MCF 10A (cell line): ENCODE measurements at regions not wholly inside any gene's neighbourhood (a gene's known extent, or its start where the extent isn't known, plus 50 kb on each side); places are given as distances from the start of the nearest gene placed in this dataset.
"Not testable (repeated sequence)": the region's sequence is repeated elsewhere in the genome, so short reads cannot be mapped to it uniquely, and the experiment has no call there.

Source experiments
- BruUV-seq: library from RNA; stranded (reverse); fragments of 400-500 nt; replicated peaks from 2 replicates; lab custom pipeline; 2021; lab: Mats Ljungman, UMichigan
- CTCF ChIA-PET: fragments of 300-600 bp; sonication (Branson Sonifier 250); formaldehyde crosslinking; extraction: SDS; loops from one replicate; lab custom pipeline; 2021; ENCODE audit warnings: antibody characterized with exemption, inconsistent platforms; lab: Yijun Ruan, JAX
- POLR2A ChIA-PET: fragments of 300-600, 350-650 bp; sonication (Branson Sonifier 250); formaldehyde crosslinking; extraction: SDS; loops from one replicate; lab custom pipeline; 2020; ENCODE audit warnings: antibody characterized with exemption, inconsistent platforms; lab: Yijun Ruan, JAX
- DNase-seq: peaks from one replicate; pipeline ENCODE4 v3.0.0-alpha.2; 2018; ENCODE audit not compliant: unreplicated experiment
- H3K27ac Mint-ChIP-seq: one replicate; pipeline ENCODE4 v1.8.0; 2022; ENCODE audit warnings: mild to moderate bottlenecking, low read depth, mixed read lengths; ENCODE audit not compliant: unreplicated experiment
- H3K27me3 Mint-ChIP-seq: one replicate; pipeline ENCODE4 v1.8.0; 2022; ENCODE audit warnings: mixed read lengths; ENCODE audit not compliant: insufficient read depth, unreplicated experiment
- H3K36me3 Mint-ChIP-seq: one replicate; pipeline ENCODE4 v1.8.0; 2022; ENCODE audit warnings: mild to moderate bottlenecking, moderate library complexity, mixed read lengths; ENCODE audit not compliant: insufficient read depth, unreplicated experiment
- H3K4me1 Mint-ChIP-seq: one replicate; pipeline ENCODE4 v1.8.0; 2022; ENCODE audit warnings: mixed read lengths; ENCODE audit not compliant: insufficient read depth, unreplicated experiment
- H3K4me3 Mint-ChIP-seq: one replicate; pipeline ENCODE4 v1.8.0; 2022; ENCODE audit warnings: mild to moderate bottlenecking, moderate library complexity, mixed read lengths; ENCODE audit not compliant: unreplicated experiment
- H3K9me3 Mint-ChIP-seq: one replicate; pipeline ENCODE4 v1.8.0; 2022; ENCODE audit warnings: mixed read lengths; ENCODE audit not compliant: unreplicated experiment
- CTCF ChIP-seq: fragments of 200-600 bp; IDR thresholded peaks from one replicate; pipeline ENCODE4 v1.8.0; 2022; ENCODE audit warnings: antibody characterized with exemption, mild to moderate bottlenecking; ENCODE audit not compliant: unreplicated experiment
- intact Hi-C: fragments of 100-400 bp; cut with micrococcal nuclease; formaldehyde crosslinking; loops from 2 replicates; pipeline ENCODE4 v1.14.1; 2022

GRCh38 chr7:9031386-9031785 lies 598.0 kb downstream of the NXPH1 start:
- no peak for DNase-seq
- POLR2A ChIA-PET: no interaction called here
- intact Hi-C loops: loop anchor here (5.0 kb wide), 1 partner anchor 34 kb away; no protein-coding TSS in a partner anchor
- Mint-ChIP-seq H3K4me1 (no peaks in the 10 kb centered on the region), H3K27ac (no peak overlapping the region), H3K4me3 (no peak overlapping the region), H3K36me3 (no peaks in the 10 kb centered on the region), H3K27me3 (peaks cover 82% of the 10 kb centered on the region), H3K9me3 (no peaks in the 10 kb centered on the region)
- no TSS peak for BruUV-seq
- TF ChIP-seq CTCF: no peak
- CTCF ChIA-PET: interaction anchor here (0.8 kb wide), 1 partner anchor 19 kb away, joined by 3 read pairs; no protein-coding TSS in a partner anchor

- H3K36me3 Mint-ChIP-seq: no peaks in the 10 kb centered on the region
- ChIA-PET CTCF (no interaction called here), POLR2A (interaction anchor here (0.6 kb wide), 1 partner anchor 25 kb away, joined by 3 read pairs; no protein-coding TSS in a partner anchor)
- intact Hi-C loops: no loop called here
- DNase-seq: no peak
- H3K27me3 Mint-ChIP-seq: peaks cover 78% of the 10 kb centered on the region
- no TSS peak for BruUV-seq
- no peak for TF ChIP-seq CTCF
- no peak overlapping the region for H3K27ac Mint-ChIP-seq
- H3K4me1 Mint-ChIP-seq: no peaks in the 10 kb centered on the region
- H3K9me3 Mint-ChIP-seq: no peaks in the 10 kb centered on the region
- no peak overlapping the region for H3K4me3 Mint-ChIP-seq
Measured at GRCh38 chr7:9036080-9036479, 602.7 kb downstream of the NXPH1 start.

DNA sequence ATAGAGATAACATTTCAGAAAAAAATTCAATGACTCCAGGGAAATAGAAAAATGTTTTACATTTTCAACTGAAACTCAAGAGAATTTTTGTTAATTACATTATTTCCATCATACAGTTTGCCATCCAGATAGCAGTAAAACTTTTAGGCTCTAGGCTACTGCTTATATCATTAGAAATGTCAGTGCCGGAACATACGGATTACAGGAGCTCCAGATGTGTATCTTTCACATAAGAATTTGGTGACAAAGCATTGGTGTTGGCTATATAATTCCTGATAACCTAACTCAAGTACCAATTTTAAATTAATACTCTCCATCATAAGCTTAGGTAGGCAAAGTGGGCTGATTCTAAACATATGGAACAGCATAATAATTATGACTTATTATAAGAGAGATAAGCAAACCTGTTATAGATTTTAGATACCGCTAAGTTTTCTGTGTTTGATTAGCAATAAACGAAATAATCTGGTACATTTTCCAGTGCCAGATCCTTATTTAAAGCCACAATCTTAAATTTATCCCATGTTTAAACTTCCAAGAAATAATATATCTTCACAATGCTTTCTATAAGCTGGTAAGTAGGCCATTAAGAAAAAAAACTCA lies 637.9 kb downstream of the NXPH1 start:
- TF ChIP-seq CTCF: no peak
- peaks cover 94% of the 10 kb centered on the region for H3K27me3 Mint-ChIP-seq
- no peaks in the 10 kb centered on the region for H3K36me3 Mint-ChIP-seq
- H3K9me3 Mint-ChIP-seq: no peaks in the 10 kb centered on the region
- CTCF ChIA-PET: interaction anchor here (0.6 kb wide), 1 partner anchor 1807 kb away, joined by 3 read pairs; no protein-coding TSS in a partner anchor
- no peak overlapping the region for H3K4me3 Mint-ChIP-seq
- POLR2A ChIA-PET: no interaction called here
- DNase-seq: no peak
- no peak overlapping the region for H3K27ac Mint-ChIP-seq
- BruUV-seq: no TSS peak
- no peaks in the 10 kb centered on the region for H3K4me1 Mint-ChIP-seq
- intact Hi-C loops: no loop called here

DNA sequence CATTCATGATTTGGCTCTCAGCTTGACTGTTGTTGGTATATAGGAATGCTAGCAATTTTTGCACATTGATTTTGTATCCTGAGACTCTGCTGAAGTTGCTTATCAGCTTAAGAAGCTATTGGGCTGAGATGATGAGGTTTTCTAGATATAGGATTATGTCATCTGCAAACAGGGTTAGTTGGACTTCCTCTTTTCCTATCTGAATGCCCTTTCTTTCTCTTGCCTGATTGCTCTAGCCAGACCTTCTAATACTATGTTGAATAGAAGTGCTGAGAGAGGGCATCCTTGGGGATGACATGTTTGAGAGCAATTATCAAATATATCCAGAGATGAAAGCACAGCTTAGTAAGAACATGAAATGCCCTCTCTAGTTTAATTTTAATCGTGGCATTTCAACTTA lies 642.4 kb downstream of the NXPH1 start:
- DNase-seq, POLR2A ChIA-PET, H3K27ac Mint-ChIP-seq, H3K9me3 Mint-ChIP-seq, BruUV-seq, H3K36me3 Mint-ChIP-seq, intact Hi-C loops, H3K4me3 Mint-ChIP-seq, H3K4me1 Mint-ChIP-seq: not testable (repeated sequence)
- peaks cover 85% of the 10 kb centered on the region for H3K27me3 Mint-ChIP-seq
- CTCF ChIA-PET: interaction anchor here (0.6 kb wide), 1 partner anchor 779 kb away, joined by 3 read pairs; no protein-coding TSS in a partner anchor
